Head of caudate nucleus (tissue), 42 donors: ENCODE measurements at regions not wholly inside any gene's neighbourhood (a gene's known extent, or its start where the extent isn't known, plus 50 kb on each side); places are given as distances from the start of the nearest gene placed in this dataset.

Experiments
- DNase-seq, 42 donors: peaks; one replicate each; pipeline versions ENCODE4 v3.0.0 to v3.0.0-alpha.2; 2020 to 2021; ENCODE audit warnings: mixed read lengths in 7 of 42
- intact Hi-C: fragments of 100-400 bp; cut with DNase I; formaldehyde crosslinking; loops from one replicate; pipeline ENCODE4 v1.15.0; 2022

- peak in 1 of 42 donors; percentile 12 for DNase-seq
- intact Hi-C loops, result no loop called here
These were observed 1019.4 kb downstream of the BRD1 start for GRCh38 chr22:48808038-48808960.

- intact Hi-C loops, result no loop called here
- DNase-seq, result peak in 36 of 42 donors; percentile 12 to 82 (median 56)
These were observed 1020.5 kb downstream of the BRD1 start for GRCh38 chr22:48807155-48807554.

GRCh38 chr22:48806227-48806781, 1021.4 kb downstream of the BRD1 start:
- DNase-seq, result peak in 6 of 42 donors; percentile 8 to 52 (median 34)
- intact Hi-C loops, result no loop called here

- intact Hi-C loops, result no loop called here
- DNase-seq, result peak in 1 of 42 donors; percentile 29
These were observed 1022.2 kb downstream of the BRD1 start for GRCh38 chr22:48805516-48805915.

- peak in 5 of 42 donors; percentile 12 to 56 (median 32) for DNase-seq
- intact Hi-C loops, result no loop called here
These were observed 1022.8 kb downstream of the BRD1 start for GRCh38 chr22:48804811-48805301.

- intact Hi-C loops, result no loop called here
- DNase-seq, result peak in 3 of 42 donors; percentile 2 to 21 (median 13)
These were observed 1023.5 kb downstream of the BRD1 start for GRCh38 chr22:48803948-48804810.

- intact Hi-C loops, result no loop called here
- peak in 3 of 42 donors; percentile 0 to 42 (median 30) for DNase-seq
These were observed 1024.3 kb downstream of the BRD1 start for GRCh38 chr22:48803171-48803947.

- peak in 3 of 42 donors; percentile 16 to 31 (median 21) for DNase-seq
- intact Hi-C loops, result no loop called here
These were observed 1025.1 kb downstream of the BRD1 start for GRCh38 chr22:48802576-48802975.

- peak in 2 of 42 donors; percentile 6 to 14 for DNase-seq
- intact Hi-C loops, result no loop called here
These were observed 1026.6 kb downstream of the BRD1 start for GRCh38 chr22:48800886-48801607.

GRCh38 chr22:48800036-48800885, 1027.4 kb downstream of the BRD1 start:
- intact Hi-C loops, result no loop called here
- DNase-seq, result peak in 3 of 42 donors; percentile 0 to 14 (median 7)

- intact Hi-C loops, result no loop called here
- peak in 2 of 42 donors; percentile 14 to 27 for DNase-seq
These were observed 1028.3 kb downstream of the BRD1 start for GRCh38 chr22:48799227-48799970.

- peak in 2 of 42 donors; percentile 18 to 27 for DNase-seq
- intact Hi-C loops, result no loop called here
These were observed 1029.1 kb downstream of the BRD1 start for GRCh38 chr22:48798281-48799226.

GRCh38 chr22:48797731-48798130, 1029.9 kb downstream of the BRD1 start:
- intact Hi-C loops, result no loop called here
- DNase-seq, result peak in 1 of 42 donors; percentile 22

GRCh38 chr22:48796310-48797015, 1031.2 kb downstream of the BRD1 start:
- peak in 4 of 42 donors; percentile 5 to 31 (median 25) for DNase-seq
- intact Hi-C loops, result no loop called here
